GM12875 (cell line): ENCODE measurements at regions not wholly inside any gene's neighbourhood (a gene's known extent, or its start where the extent isn't known, plus 50 kb on each side); places are given as distances from the start of the nearest gene placed in this dataset.

Experiments
- H3K4me3 ChIP-seq: one replicate; pipeline ENCODE4 v1.5.1; 2011; ENCODE audit warnings: low read depth, low read length, control low read depth
- TF ChIP-seq, protein P1 (sequence below): IDR thresholded peaks from 2 replicates; pipeline ENCODE4 v1.5.1; 2011; ENCODE audit warnings: low read depth, mild to moderate bottlenecking, control low read depth, inconsistent platforms, low read length, moderate library complexity, borderline replicate concordance; ENCODE audit not compliant: insufficient read depth

DNA sequence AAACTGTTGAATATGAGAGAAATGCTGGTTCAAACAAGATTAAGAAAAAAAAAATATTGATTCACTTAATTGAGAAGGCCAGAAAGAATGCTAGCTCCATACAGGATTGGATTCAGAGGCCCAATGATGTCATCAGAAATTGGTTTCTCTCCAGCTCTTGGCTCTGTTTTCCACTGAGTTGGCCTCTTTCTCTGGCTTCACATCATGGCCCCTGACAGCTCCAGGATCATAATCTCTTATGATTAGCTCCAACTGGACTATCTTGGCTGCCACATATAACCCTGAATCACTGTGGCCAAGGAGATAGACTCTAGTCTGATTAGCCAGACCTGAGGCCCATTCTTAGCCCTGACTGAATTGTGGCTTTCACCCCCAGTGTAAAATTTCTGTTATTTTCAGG, 244.7 kb upstream of the GRAMD2B start:
- no peak overlapping the region for H3K4me3 ChIP-seq
- TF ChIP-seq, protein P1, sequence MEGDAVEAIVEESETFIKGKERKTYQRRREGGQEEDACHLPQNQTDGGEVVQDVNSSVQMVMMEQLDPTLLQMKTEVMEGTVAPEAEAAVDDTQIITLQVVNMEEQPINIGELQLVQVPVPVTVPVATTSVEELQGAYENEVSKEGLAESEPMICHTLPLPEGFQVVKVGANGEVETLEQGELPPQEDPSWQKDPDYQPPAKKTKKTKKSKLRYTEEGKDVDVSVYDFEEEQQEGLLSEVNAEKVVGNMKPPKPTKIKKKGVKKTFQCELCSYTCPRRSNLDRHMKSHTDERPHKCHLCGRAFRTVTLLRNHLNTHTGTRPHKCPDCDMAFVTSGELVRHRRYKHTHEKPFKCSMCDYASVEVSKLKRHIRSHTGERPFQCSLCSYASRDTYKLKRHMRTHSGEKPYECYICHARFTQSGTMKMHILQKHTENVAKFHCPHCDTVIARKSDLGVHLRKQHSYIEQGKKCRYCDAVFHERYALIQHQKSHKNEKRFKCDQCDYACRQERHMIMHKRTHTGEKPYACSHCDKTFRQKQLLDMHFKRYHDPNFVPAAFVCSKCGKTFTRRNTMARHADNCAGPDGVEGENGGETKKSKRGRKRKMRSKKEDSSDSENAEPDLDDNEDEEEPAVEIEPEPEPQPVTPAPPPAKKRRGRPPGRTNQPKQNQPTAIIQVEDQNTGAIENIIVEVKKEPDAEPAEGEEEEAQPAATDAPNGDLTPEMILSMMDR: no peak

DNA sequence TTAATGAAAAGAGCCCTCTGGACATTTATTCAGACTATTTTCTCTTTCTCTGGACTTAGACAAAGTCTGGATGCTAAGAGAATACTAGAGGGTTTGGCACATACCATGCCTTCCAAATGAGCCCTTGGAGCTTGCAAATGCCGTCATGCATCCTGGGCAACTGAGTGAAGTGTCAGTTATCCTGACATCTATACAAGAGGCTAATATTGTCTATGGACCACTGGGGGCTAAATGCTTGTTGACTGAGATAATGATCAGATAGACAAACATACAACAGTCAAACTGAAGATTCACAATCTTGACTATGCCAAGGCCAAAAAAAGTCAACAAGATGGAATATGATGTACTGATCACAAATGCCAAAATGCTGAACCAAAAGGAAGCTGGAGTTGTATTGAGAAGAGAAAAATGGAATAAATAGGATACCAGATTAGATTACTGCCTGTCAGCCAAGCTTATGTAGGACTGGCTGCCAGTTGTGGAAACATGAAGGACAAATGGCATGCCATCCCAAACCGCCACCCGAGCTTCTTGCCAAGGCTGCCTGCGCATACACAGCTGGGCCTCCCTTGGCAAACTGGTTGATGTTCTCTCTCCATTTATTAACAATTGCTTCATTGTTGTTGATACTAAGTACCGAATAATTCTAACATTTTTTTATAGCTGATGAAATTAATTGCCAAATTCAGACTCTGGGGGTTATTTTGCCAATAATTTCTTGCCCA, 240.1 kb upstream of the GRAMD2B start:
- TF ChIP-seq, protein P1: no peak

DNA sequence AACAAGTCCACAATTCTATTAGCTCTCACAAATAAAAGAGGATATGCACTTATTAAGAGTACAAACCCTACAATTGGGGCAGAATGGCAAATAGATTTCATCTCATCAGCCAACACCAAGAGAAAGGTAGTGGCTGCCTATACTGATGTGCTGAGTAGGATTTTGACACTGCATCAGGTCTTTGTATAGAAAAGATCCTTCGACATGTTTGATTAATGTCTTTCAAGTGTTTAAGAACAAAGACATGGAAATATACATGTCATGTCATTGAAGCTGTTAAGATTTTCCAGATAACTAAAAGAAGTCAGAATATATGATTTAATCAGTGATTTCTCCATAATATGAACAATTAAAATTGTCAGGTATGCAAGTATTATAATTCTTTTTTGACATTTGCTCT, 238.7 kb upstream of the GRAMD2B start:
- no peak overlapping the region for H3K4me3 ChIP-seq
- TF ChIP-seq, protein P1: no peak

More for the DNA sequence above, 240.1 kb upstream of the GRAMD2B start:
- H3K4me3 ChIP-seq: no peak overlapping the region

DNA sequence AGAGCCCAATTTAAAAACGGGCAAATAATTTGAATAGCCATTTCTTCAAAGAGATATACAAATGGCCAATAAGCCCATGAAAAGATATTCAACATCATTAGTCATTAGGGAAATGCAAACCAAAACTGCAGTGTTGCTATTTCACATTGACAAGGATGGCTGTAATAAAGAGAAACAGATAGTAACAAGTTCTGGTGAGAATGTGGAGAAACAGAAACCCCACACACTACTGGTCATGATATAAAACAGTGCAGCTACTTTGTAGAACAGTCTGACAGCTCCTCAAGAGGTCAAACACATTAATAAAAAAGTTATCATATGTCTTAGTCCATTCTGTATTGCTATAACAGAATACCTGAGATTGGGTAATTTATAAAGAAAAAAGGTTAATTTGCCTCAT, 237.0 kb upstream of the GRAMD2B start:
- TF ChIP-seq, protein P1: no peak
- H3K4me3 ChIP-seq: no peak overlapping the region

DNA sequence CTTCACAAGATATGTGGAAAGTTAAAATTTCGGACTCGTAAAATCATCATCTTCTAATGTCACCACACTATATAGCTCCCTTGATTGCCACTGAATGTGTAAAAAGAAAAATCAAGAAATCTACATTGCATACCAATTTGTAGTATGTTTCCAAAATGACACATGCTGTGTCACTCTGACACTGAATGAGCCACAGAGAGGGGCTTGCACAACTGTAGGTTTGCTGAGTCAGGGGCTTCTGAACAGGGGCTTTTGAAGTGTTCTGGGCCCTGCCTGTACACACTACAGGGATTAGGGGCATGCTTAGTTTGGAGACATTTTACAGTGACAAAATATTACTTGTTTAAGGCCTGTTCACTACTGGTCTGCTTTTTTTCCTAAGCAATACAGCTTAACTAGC, 234.4 kb upstream of the GRAMD2B start:
- TF ChIP-seq, protein P1: no peak

DNA sequence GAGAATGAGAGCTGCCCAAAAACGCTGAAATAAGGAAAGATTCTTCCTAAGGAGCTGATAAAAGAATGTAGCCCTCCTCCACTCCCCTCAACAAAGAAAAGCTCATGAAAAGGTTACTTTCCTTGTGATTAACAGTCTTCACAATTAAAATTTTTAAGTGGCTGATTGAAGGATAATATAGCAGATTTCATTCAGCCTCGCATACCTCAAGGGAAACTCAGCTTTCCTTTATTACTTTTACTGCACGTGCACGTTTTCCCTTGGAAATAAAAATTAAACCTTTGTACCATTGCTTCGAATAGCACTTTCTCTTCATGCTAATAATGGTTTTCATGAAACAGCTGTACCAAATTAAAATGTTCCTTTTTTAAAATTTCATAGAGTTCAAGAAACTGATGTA, 234.0 kb upstream of the GRAMD2B start:
- no peak overlapping the region for H3K4me3 ChIP-seq
- TF ChIP-seq, protein P1: no peak

More for the DNA sequence above, 234.4 kb upstream of the GRAMD2B start:
- H3K4me3 ChIP-seq: no peak overlapping the region

DNA sequence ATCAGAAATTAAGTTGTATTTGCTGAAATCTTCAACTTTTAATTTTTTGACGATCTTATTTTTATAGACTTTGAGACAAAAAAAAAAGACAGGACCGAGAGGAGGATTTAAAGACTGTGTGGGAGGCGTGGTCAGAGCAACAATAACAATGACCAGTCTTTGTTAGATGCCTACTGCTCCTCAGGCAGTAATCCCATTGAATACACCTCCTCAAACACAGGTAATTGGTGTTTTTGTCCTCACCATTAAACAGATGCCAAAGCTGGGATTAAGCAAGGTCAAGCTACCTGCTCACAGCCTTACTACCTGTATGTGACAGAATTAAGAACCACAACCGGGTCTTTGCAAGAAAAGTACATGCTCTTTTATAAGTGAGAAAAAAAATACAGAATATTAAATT, 233.3 kb upstream of the GRAMD2B start:
- TF ChIP-seq, protein P1: no peak
- no peak overlapping the region for H3K4me3 ChIP-seq
